BJ (cell line): ENCODE measurements at regions not wholly inside any gene's neighbourhood (a gene's known extent, or its start where the extent isn't known, plus 50 kb on each side); places are given as distances from the start of the nearest gene placed in this dataset.

Experiments used
- CTCF ChIA-PET: fragments of 350-600 bp; formaldehyde crosslinking; extraction: SDS; loops from one replicate; lab custom pipeline; 2021; ENCODE audit warnings: antibody characterized with exemption, inconsistent platforms; lab: Yijun Ruan, JAX
- POLR2A ChIA-PET: fragments of 300-600 bp; sonication (Branson Sonifier 250); formaldehyde crosslinking; extraction: SDS; loops from one replicate; lab custom pipeline; 2021; ENCODE audit warnings: antibody characterized with exemption; lab: Charles Lee
- DNase-seq: peaks from one replicate; pipeline ENCODE4 v3.0.0-alpha.2; 2011; ENCODE audit warnings: low read depth
- H3K27me3 ChIP-seq: 2 replicates; pipeline ENCODE4 v1.6.0; 2011; ENCODE audit warnings: low read length; ENCODE audit not compliant: control insufficient read depth, insufficient read depth
- H3K36me3 ChIP-seq: 2 replicates; pipeline ENCODE4 v1.5.1; 2011; ENCODE audit warnings: low read length; ENCODE audit not compliant: control insufficient read depth, insufficient read depth
- H3K4me3 ChIP-seq: 2 replicates; pipeline ENCODE4 v1.5.1; 2011; ENCODE audit warnings: low read depth, mild to moderate bottlenecking, control low read depth, low read length
- CTCF ChIP-seq: IDR thresholded peaks from 2 replicates; pipeline ENCODE4 v1.5.1; 2011; ENCODE audit warnings: low read depth, mild to moderate bottlenecking, control low read depth, inconsistent platforms, low read length, moderate library complexity; ENCODE audit not compliant: insufficient read depth

- ChIA-PET CTCF (no interaction called here), POLR2A (no interaction called here)
- H3K36me3 ChIP-seq = no peaks in the 10 kb centered on the region
- TF ChIP-seq CTCF = no peak
- no peaks in the 10 kb centered on the region for H3K27me3 ChIP-seq
- DNase-seq = no peak
- no peak overlapping the region for H3K4me3 ChIP-seq
Observed at GRCh38 chr4:177921715-177922114, 479.5 kb upstream of the AGA start.

- Histone ChIP-seq H3K36me3 (no peaks in the 10 kb centered on the region), H3K4me3 (no peak overlapping the region), H3K27me3 (no peaks in the 10 kb centered on the region)
- ChIA-PET POLR2A (no interaction called here), CTCF (no interaction called here)
- DNase-seq = no peak
- TF ChIP-seq CTCF = no peak
Observed at GRCh38 chr4:177923888-177924287, 481.7 kb upstream of the AGA start.

- DNase-seq = no peak
- TF ChIP-seq CTCF = no peak
- Histone ChIP-seq H3K27me3 (no peaks in the 10 kb centered on the region), H3K4me3 (no peak overlapping the region), H3K36me3 (no peaks in the 10 kb centered on the region)
- POLR2A ChIA-PET = no interaction called here
- CTCF ChIA-PET = no interaction called here
Observed at GRCh38 chr4:177937041-177937440, 494.8 kb upstream of the AGA start.

- ChIA-PET CTCF (no interaction called here), POLR2A (no interaction called here)
- Histone ChIP-seq H3K27me3 (no peaks in the 10 kb centered on the region), H3K4me3 (no peak overlapping the region), H3K36me3 (no peaks in the 10 kb centered on the region)
- no peak for DNase-seq
- no peak for TF ChIP-seq CTCF
Observed at GRCh38 chr4:177938226-177938625, 496.0 kb upstream of the AGA start.

- Histone ChIP-seq H3K36me3 (no peaks in the 10 kb centered on the region), H3K27me3 (no peaks in the 10 kb centered on the region), H3K4me3 (no peak overlapping the region)
- POLR2A ChIA-PET = no interaction called here
- CTCF ChIA-PET = no interaction called here
- no peak for DNase-seq
- TF ChIP-seq CTCF = no peak
Observed at GRCh38 chr4:177945268-177945667, 503.0 kb upstream of the AGA start.
